GM23338 (cell line): ENCODE measurements at regions not wholly inside any gene's neighbourhood (a gene's known extent, or its start where the extent isn't known, plus 50 kb on each side); places are given as distances from the start of the nearest gene placed in this dataset.

Source experiments
- CREB1 ChIP-seq: fragments of 250-450 bp; sonication (Bioruptor Pico); IDR thresholded peaks from 2 replicates; pipeline ENCODE4 v1.5.0; 2020; ENCODE audit warnings: low read depth, mild to moderate bottlenecking, moderate library complexity
- CTCF ChIP-seq, 2 experiments: fragments of 200-600 bp in 1 of 2; sonication (generic) in 1 of 2; conservative IDR thresholded peaks; 2 replicates each; pipeline versions ENCODE4 v1.5.1 to v1.6.1; 2016 to 2017; ENCODE audit warnings: antibody characterized with exemption in 2 of 2, low read depth in 2 of 2, mild to moderate bottlenecking in 2 of 2, moderate library complexity in 1 of 2
- ETS1 ChIP-seq: IDR thresholded peaks from 2 replicates; pipeline ENCODE4 v1.6.1; 2016; ENCODE audit warnings: antibody characterized with exemption
- EZH2 ChIP-seq: fragments of 200-600 bp; sonication (generic); IDR thresholded peaks from one replicate; pipeline ENCODE4 v1.8.0; 2017; ENCODE audit warnings: antibody characterized with exemption, mild to moderate bottlenecking, low read depth; ENCODE audit not compliant: unreplicated experiment
- EZH2phosphoT487 ChIP-seq: fragments of 200-600 bp; sonication (generic); IDR thresholded peaks from one replicate; pipeline ENCODE4 v1.8.1; 2018; ENCODE audit warnings: antibody characterized with exemption; ENCODE audit not compliant: unreplicated experiment
- JUNB ChIP-seq: IDR thresholded peaks from one replicate; pipeline ENCODE4 v1.6.1; 2016; ENCODE audit warnings: antibody characterized with exemption; ENCODE audit not compliant: unreplicated experiment
- NANOG ChIP-seq: IDR thresholded peaks from 2 replicates; pipeline ENCODE4 v1.6.1; 2016; ENCODE audit warnings: antibody characterized with exemption, borderline replicate concordance
- POLR2AphosphoS5 ChIP-seq: IDR thresholded peaks from 2 replicates; pipeline ENCODE4 v1.6.1; 2016; ENCODE audit warnings: antibody characterized with exemption, low read depth
- REST ChIP-seq: IDR thresholded peaks from one replicate; pipeline ENCODE4 v1.6.1; 2018; ENCODE audit warnings: antibody characterized with exemption; ENCODE audit not compliant: unreplicated experiment
- STAT1 ChIP-seq: IDR thresholded peaks from one replicate; pipeline ENCODE4 v1.6.1; 2016; ENCODE audit warnings: antibody characterized with exemption; ENCODE audit not compliant: unreplicated experiment
- ZNF114 ChIP-seq: fragments of 250-450 bp; sonication (Bioruptor Pico); IDR thresholded peaks from 2 replicates; pipeline ENCODE4 v1.5.0; 2020; ENCODE audit warnings: mild to moderate bottlenecking, moderate library complexity
- ZNF331 ChIP-seq: fragments of 250-450 bp; sonication (Bioruptor Pico); IDR thresholded peaks from 2 replicates; pipeline ENCODE4 v1.5.0; 2020; ENCODE audit warnings: low read depth, mild to moderate bottlenecking, moderate library complexity
- ZNF462 ChIP-seq: fragments of 250-450 bp; sonication (Bioruptor Pico); IDR thresholded peaks from 2 replicates; pipeline ENCODE4 v1.5.0; 2020; ENCODE audit warnings: mild to moderate bottlenecking, moderate library complexity

GRCh38 chr12:115528466-115528865, 749.0 kb downstream of the MED13L start:
- no peak for TF ChIP-seq CTCF (conservative IDR thresholded peaks at IDR 0.05; ENCODE audit: low read depth in 2 of 2)
- no peak for TF ChIP-seq POLR2AphosphoS5
- no peak for TF ChIP-seq CREB1 (CRISPR knock-in tag)
- TF ChIP-seq REST, result no peak
- no peak for TF ChIP-seq EZH2phosphoT487
- no peak for TF ChIP-seq ZNF462 (CRISPR knock-in tag)
- no peak for TF ChIP-seq ZNF331 (CRISPR knock-in tag)
- TF ChIP-seq EZH2, result no peak
- TF ChIP-seq JUNB, result no peak
- TF ChIP-seq ETS1, result no peak
- no peak for TF ChIP-seq NANOG
- no peak for TF ChIP-seq ZNF114
- TF ChIP-seq STAT1, result no peak
